ENCODE measurements at regions not wholly inside any gene's neighbourhood (a gene's known extent, or its start where the extent isn't known, plus 50 kb on each side); places are given as distances from the start of the nearest gene placed in this dataset.

DNA sequence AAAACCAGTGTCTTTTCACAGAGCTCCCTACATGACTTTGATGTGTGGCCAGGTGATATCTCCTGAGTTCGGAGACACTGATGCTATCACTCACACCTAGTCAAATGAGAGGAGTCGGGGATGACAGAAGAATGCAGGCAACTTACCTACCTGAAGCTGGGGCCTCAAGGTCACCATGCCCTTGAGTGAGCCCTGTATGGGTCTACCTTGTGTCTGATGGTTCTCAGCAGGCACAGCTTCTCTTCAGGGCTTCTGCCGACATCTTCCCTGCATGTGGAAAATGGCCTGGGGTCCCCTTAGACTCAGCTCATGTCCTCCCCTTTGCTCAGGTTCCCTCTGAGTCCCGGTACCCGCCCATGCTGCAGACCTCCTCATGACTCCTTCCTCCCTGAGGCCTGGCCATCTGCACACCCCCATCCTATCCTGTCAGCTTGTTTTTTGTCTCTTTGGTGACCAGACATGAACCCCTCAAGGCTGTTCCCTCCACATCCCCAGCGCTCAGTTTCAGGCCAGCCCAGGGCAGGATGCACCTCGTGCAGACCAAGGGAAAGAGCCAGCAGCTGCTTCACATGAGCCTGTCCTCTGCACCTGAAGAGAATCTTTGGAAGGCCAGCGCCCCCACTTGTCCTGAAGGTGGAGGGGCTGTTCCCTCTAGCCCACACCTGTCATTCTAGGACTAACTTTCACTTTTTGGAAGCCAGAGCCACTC lies 74.6 kb upstream of the GDF10 start:
- TF ChIP-seq FOXK2 (IDR thresholded peaks at IDR 0.05) = no peak
- no peak for TF ChIP-seq BHLHE40 (IDR thresholded peaks at IDR 0.05; ENCODE audit: borderline replicate concordance)
- TF ChIP-seq ZNF384 (IDR thresholded peaks at IDR 0.05) = no peak
- TF ChIP-seq, protein P1, sequence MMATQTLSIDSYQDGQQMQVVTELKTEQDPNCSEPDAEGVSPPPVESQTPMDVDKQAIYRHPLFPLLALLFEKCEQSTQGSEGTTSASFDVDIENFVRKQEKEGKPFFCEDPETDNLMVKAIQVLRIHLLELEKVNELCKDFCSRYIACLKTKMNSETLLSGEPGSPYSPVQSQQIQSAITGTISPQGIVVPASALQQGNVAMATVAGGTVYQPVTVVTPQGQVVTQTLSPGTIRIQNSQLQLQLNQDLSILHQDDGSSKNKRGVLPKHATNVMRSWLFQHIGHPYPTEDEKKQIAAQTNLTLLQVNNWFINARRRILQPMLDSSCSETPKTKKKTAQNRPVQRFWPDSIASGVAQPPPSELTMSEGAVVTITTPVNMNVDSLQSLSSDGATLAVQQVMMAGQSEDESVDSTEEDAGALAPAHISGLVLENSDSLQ (IDR thresholded peaks at IDR 0.05) = no peak
- no peak for TF ChIP-seq ELF4 (IDR thresholded peaks at IDR 0.05)
- no peak for TF ChIP-seq SUZ12 (IDR thresholded peaks at IDR 0.05)
- no peak for TF ChIP-seq ARNT (IDR thresholded peaks at IDR 0.05)

Measured in HEK293T (cell line).